ENCODE measurements at regions not wholly inside any gene's neighbourhood (a gene's known extent, or its start where the extent isn't known, plus 50 kb on each side); places are given as distances from the start of the nearest gene placed in this dataset.

GRCh38 chr1:222991177-222991576, 151.9 kb downstream of the TLR5 start:
- TF ChIP-seq, protein P1, sequence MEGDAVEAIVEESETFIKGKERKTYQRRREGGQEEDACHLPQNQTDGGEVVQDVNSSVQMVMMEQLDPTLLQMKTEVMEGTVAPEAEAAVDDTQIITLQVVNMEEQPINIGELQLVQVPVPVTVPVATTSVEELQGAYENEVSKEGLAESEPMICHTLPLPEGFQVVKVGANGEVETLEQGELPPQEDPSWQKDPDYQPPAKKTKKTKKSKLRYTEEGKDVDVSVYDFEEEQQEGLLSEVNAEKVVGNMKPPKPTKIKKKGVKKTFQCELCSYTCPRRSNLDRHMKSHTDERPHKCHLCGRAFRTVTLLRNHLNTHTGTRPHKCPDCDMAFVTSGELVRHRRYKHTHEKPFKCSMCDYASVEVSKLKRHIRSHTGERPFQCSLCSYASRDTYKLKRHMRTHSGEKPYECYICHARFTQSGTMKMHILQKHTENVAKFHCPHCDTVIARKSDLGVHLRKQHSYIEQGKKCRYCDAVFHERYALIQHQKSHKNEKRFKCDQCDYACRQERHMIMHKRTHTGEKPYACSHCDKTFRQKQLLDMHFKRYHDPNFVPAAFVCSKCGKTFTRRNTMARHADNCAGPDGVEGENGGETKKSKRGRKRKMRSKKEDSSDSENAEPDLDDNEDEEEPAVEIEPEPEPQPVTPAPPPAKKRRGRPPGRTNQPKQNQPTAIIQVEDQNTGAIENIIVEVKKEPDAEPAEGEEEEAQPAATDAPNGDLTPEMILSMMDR (conservative IDR thresholded peaks at IDR 0.05; ENCODE audit: low read length) = no peak
- no peak for TF ChIP-seq EZH2phosphoT487 (IDR thresholded peaks at IDR 0.05; ENCODE audit: borderline replicate concordance)

All from Loucy (cell line).